Esophagus squamous epithelium (tissue), 4 donors: ENCODE measurements at regions not wholly inside any gene's neighbourhood (a gene's known extent, or its start where the extent isn't known, plus 50 kb on each side); places are given as distances from the start of the nearest gene placed in this dataset.

ENCODE experiments used
- POLR2A ChIP-seq, 4 donors: fragments of 450-650 bp; IDR thresholded peaks; one replicate each; pipeline ENCODE4 v1.6.1; 2017; ENCODE audit warnings: antibody characterized with exemption in 4 of 4, mild to moderate bottlenecking in 4 of 4, moderate library complexity in 3 of 4
- TF ChIP-seq, protein P1 (sequence below), 6 experiments: fragments of 450-650 bp in 4 of 6; fragments of 200-600 bp in 2 of 6; sonication (generic) in 2 of 6; IDR thresholded peaks; one replicate each; pipeline ENCODE4 v1.5.1; 2016 to 2019; ENCODE audit warnings: antibody characterized with exemption in 6 of 6, mild to moderate bottlenecking in 4 of 6, moderate library complexity in 4 of 6

- TF ChIP-seq, protein P1, sequence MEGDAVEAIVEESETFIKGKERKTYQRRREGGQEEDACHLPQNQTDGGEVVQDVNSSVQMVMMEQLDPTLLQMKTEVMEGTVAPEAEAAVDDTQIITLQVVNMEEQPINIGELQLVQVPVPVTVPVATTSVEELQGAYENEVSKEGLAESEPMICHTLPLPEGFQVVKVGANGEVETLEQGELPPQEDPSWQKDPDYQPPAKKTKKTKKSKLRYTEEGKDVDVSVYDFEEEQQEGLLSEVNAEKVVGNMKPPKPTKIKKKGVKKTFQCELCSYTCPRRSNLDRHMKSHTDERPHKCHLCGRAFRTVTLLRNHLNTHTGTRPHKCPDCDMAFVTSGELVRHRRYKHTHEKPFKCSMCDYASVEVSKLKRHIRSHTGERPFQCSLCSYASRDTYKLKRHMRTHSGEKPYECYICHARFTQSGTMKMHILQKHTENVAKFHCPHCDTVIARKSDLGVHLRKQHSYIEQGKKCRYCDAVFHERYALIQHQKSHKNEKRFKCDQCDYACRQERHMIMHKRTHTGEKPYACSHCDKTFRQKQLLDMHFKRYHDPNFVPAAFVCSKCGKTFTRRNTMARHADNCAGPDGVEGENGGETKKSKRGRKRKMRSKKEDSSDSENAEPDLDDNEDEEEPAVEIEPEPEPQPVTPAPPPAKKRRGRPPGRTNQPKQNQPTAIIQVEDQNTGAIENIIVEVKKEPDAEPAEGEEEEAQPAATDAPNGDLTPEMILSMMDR (IDR thresholded peaks at IDR 0.05), result no peak
- no peak for TF ChIP-seq POLR2A (IDR thresholded peaks at IDR 0.05)
Measured at GRCh38 chr13:100881291-100881864, 206.8 kb upstream of the TMTC4 start.
